Activated B cell treated with CpG ODN at 0.5 μM for 24 hours (primary cell): ENCODE measurements at regions not wholly inside any gene's neighbourhood (a gene's known extent, or its start where the extent isn't known, plus 50 kb on each side); places are given as distances from the start of the nearest gene placed in this dataset.

Experiments used
- ATAC-seq: fragments of 200-7000 bp; cut with Tn5 transposase; one replicate; pipeline ENCODE4 v1.10.0; 2021; ENCODE audit warnings: low read depth, mild to moderate bottlenecking, moderate library complexity
- CTCF ChIA-PET: fragments of 350-600 bp; sonication (Branson Sonifier 250); formaldehyde crosslinking; loops from one replicate; lab custom pipeline; 2021; ENCODE audit warnings: antibody characterized with exemption; lab: Charles Lee
- POLR2A ChIA-PET: fragments of 350-600 bp; sonication (Branson Sonifier 250); formaldehyde crosslinking; loops from one replicate; lab custom pipeline; 2021; ENCODE audit warnings: antibody characterized with exemption; lab: Charles Lee
- DNase-seq: peaks from one replicate; pipeline ENCODE4 v3.0.0; 2022
- H3K27ac Mint-ChIP-seq: one replicate; pipeline ENCODE4 v1.8.0; 2020; ENCODE audit warnings: mixed read lengths
- H3K27me3 Mint-ChIP-seq: one replicate; pipeline ENCODE4 v1.8.0; 2021; ENCODE audit warnings: mixed read lengths
- H3K36me3 Mint-ChIP-seq: one replicate; pipeline ENCODE4 v1.8.0; 2021; ENCODE audit warnings: low read depth, mixed read lengths
- H3K4me1 Mint-ChIP-seq: one replicate; pipeline ENCODE4 v1.8.0; 2021; ENCODE audit warnings: mixed read lengths
- H3K4me3 Mint-ChIP-seq: one replicate; pipeline ENCODE4 v1.8.0; 2020; ENCODE audit warnings: mild to moderate bottlenecking, mixed read lengths
- H3K9me3 Mint-ChIP-seq: one replicate; pipeline ENCODE4 v1.8.0; 2020; ENCODE audit warnings: mixed read lengths
- intact Hi-C: fragments of 100-400 bp; cut with micrococcal nuclease; formaldehyde crosslinking; loops from one replicate; pipeline ENCODE4 v1.15.1; 2024
- TF ChIP-seq, protein P1 (sequence below): fragments of 200-600 bp; IDR thresholded peaks from one replicate; pipeline ENCODE4 v1.8.0; 2022; ENCODE audit warnings: antibody characterized with exemption, mild to moderate bottlenecking

DNA sequence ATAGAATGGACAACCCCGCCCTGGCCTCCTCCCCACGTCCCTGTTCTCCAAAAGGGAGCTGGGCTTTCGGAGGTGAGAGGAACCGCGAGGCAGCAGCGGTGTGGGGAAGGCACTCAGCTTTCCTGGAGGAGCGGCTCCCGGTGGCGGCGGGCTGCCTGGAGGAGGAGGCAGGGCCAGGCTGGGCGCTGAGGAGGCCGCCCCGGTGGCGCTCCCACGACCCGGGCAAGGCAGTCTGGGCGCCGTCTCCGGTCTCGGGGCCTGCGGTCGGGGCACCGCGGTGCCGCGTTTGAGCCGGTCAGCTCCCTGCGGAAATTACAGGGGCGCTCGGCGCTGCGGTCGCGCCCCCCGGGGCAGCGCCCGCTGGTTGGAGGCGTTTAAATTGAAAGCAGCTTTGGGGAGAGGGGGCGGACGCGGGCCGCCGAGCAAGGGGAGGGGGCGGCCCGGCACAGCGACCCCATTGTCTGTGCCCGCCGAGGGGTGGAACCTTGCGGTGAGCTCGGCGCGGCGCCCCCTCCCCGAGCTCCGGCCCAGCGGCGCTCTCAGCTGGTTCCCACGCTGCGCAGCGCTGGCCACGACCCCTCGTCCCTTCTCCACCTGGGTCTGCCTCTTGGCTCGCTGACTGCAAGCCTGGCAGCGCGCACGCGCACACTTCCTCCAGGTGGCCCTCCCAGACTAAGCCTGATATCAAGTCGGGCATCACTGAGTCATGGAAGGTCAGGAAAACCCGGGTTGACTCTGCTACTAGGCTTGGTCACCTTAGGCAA lies 58.7 kb upstream of the DLX4 start:
- no peak overlapping the region for H3K4me3 Mint-ChIP-seq
- no peaks in the 10 kb centered on the region for H3K36me3 Mint-ChIP-seq
- intact Hi-C loops: no loop called here
- no peak for DNase-seq
- H3K4me1 Mint-ChIP-seq: peaks cover 7% of the 10 kb centered on the region
- H3K27ac Mint-ChIP-seq: no peak overlapping the region
- ATAC-seq: no peak
- TF ChIP-seq, protein P1, sequence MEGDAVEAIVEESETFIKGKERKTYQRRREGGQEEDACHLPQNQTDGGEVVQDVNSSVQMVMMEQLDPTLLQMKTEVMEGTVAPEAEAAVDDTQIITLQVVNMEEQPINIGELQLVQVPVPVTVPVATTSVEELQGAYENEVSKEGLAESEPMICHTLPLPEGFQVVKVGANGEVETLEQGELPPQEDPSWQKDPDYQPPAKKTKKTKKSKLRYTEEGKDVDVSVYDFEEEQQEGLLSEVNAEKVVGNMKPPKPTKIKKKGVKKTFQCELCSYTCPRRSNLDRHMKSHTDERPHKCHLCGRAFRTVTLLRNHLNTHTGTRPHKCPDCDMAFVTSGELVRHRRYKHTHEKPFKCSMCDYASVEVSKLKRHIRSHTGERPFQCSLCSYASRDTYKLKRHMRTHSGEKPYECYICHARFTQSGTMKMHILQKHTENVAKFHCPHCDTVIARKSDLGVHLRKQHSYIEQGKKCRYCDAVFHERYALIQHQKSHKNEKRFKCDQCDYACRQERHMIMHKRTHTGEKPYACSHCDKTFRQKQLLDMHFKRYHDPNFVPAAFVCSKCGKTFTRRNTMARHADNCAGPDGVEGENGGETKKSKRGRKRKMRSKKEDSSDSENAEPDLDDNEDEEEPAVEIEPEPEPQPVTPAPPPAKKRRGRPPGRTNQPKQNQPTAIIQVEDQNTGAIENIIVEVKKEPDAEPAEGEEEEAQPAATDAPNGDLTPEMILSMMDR: no peak
- ChIA-PET CTCF (no interaction called here), POLR2A (no interaction called here)
- no peaks in the 10 kb centered on the region for H3K9me3 Mint-ChIP-seq
- H3K27me3 Mint-ChIP-seq: peaks cover 73% of the 10 kb centered on the region

DNA sequence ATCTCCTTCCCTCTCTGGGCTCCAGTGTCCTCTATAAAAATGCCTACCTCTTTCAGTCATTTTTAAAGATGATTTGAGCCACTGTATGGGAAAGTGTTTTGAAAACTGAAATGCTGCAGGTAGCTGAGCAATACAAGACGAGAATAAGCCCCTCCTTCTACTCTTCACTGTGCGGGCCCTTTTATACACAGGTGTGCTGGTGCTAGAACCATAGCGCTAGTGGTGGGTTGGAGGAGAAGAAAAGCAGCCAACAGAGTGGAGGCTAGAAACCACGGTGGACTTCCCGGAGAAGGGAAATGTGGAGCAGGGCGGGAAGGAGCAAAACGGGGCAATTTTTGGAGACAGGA lies 58.2 kb upstream of the DLX4 start:
- no peaks in the 10 kb centered on the region for H3K36me3 Mint-ChIP-seq
- ChIA-PET CTCF (no interaction called here), POLR2A (no interaction called here)
- H3K27ac Mint-ChIP-seq: no peak overlapping the region
- DNase-seq: no peak
- intact Hi-C loops: no loop called here
- peaks cover 7% of the 10 kb centered on the region for H3K4me1 Mint-ChIP-seq
- no peaks in the 10 kb centered on the region for H3K9me3 Mint-ChIP-seq
- TF ChIP-seq, protein P1: no peak
- H3K4me3 Mint-ChIP-seq: no peak overlapping the region
- H3K27me3 Mint-ChIP-seq: peaks cover 71% of the 10 kb centered on the region
- no peak for ATAC-seq

DNA sequence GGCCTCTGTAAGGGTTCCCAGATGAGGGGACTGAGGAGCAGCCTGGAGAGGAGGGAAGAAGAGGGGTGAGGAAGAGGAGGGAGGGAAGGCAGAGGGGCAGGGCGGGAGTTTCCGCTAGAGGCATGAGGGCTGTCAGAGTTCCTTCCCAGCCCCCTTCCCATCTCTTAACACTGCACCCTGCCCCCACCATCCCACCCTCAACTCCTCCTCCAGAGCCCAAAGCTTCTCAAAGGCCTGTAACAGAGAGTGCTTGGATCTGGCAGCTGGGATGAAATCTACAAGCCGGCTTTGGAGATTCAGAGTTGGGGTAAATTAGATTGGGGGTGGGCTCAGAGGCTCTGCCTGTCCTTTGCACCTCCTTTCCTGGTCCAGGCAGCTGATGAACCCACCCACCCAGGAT lies 57.3 kb upstream of the DLX4 start:
- Mint-ChIP-seq H3K36me3 (no peaks in the 10 kb centered on the region), H3K27ac (no peak overlapping the region), H3K4me1 (peaks cover 7% of the 10 kb centered on the region), H3K27me3 (peaks cover 70% of the 10 kb centered on the region), H3K9me3 (no peaks in the 10 kb centered on the region), H3K4me3 (no peak overlapping the region)
- DNase-seq (no peak), ATAC-seq (no peak)
- ChIA-PET CTCF (no interaction called here), POLR2A (no interaction called here)
- TF ChIP-seq, protein P1: no peak
- intact Hi-C loops: no loop called here

DNA sequence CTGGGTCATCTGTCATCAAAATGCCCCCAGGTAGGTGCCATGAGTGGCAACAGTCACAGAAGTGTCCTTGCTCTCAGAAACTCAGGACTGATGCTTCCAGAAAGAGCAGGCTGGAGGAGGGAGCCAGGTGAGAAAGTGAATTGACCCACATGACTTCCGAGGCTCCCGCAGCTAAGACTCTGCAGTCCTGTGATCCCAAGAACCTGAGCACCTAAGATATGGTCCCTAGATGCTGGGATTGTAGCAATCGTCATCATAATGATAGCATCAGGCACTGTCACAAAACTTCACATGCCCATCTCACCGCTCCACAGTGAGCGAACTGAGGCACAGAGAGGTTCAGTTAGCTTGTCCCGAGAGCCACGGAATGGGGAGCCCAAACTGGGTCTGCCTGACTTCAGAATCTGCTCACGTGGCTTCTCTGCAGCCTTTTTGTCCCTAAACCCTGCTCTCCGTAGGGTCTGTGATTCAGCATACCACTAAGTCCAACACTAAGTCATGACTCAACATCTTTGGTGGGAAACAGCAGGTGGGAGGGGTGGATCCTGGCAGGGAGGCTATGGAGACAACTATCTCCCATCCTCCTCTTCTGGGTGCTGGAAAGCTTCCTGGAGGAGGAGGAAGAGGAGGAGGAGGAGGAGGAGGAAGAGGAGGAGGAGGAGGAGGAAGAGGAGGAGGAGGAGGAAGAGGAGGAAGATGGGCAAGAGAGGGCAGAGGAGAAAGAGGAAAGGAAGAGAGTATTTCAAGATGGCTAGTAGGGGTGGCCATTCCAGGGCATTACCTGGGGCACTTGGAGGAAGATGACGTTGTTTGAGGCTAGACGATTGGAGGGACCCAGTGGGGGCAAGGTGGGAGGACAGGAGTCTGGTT lies 55.5 kb upstream of the DLX4 start:
- DNase-seq (no peak), ATAC-seq (no peak)
- ChIA-PET CTCF (no interaction called here), POLR2A (no interaction called here)
- intact Hi-C loops: no loop called here
- Mint-ChIP-seq H3K36me3 (no peaks in the 10 kb centered on the region), H3K4me3 (no peak overlapping the region), H3K27ac (no peak overlapping the region), H3K9me3 (no peaks in the 10 kb centered on the region), H3K27me3 (peaks cover 59% of the 10 kb centered on the region), H3K4me1 (peaks cover 7% of the 10 kb centered on the region)
- TF ChIP-seq, protein P1: no peak

DNA sequence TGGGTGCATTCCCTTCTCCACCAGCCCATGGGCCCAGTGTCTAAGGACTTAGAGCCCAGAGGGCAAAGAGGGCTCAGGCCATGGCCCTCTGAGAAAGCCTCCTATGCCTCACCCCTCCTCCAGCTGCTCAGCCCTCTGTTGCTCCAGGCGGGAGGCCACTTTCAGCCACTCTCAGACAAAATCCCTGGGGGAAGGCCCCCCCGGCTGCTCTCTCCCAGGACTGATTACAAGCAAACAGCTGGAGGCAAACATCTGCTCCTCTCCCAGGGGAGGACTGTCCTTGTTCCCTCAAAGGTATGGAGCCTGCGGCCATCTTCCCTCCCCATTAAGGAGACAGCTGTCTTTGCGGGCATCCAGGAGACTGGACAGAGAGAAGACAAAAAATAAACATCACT lies 54.9 kb upstream of the DLX4 start:
- Mint-ChIP-seq H3K36me3 (no peaks in the 10 kb centered on the region), H3K9me3 (no peaks in the 10 kb centered on the region), H3K27ac (no peak overlapping the region), H3K27me3 (peaks cover 53% of the 10 kb centered on the region), H3K4me1 (peaks cover 7% of the 10 kb centered on the region), H3K4me3 (no peak overlapping the region)
- DNase-seq (no peak), ATAC-seq (no peak)
- CTCF ChIA-PET: no interaction called here
- POLR2A ChIA-PET: no interaction called here
- TF ChIP-seq, protein P1: no peak
- intact Hi-C loops: no loop called here
